ENCODE measurements at regions not wholly inside any gene's neighbourhood (a gene's known extent, or its start where the extent isn't known, plus 50 kb on each side); places are given as distances from the start of the nearest gene placed in this dataset.

GRCh38 chr5:17910318-17910717 is 276.1 kb downstream of the TAF11L14 start:
- TF ChIP-seq POLR2A (IDR thresholded peaks at IDR 0.05; ENCODE audit: low read depth, low read length) = no peak
- no peak for TF ChIP-seq POLR2AphosphoS5 (IDR thresholded peaks at IDR 0.05; ENCODE audit: low read depth, low read length)

Measured in GM12892 (cell line).